GM18498 (cell line): ENCODE measurements at regions not wholly inside any gene's neighbourhood (a gene's known extent, or its start where the extent isn't known, plus 50 kb on each side); places are given as distances from the start of the nearest gene placed in this dataset.

ENCODE experiments used
- ATAC-seq: cut with Tn5 transposase; IDR thresholded peaks from one replicate; pipeline ENCODE4 v1.9.1; 2021; ENCODE audit warnings: mild to moderate bottlenecking, moderate library complexity; ENCODE audit not compliant: unreplicated experiment

DNA sequence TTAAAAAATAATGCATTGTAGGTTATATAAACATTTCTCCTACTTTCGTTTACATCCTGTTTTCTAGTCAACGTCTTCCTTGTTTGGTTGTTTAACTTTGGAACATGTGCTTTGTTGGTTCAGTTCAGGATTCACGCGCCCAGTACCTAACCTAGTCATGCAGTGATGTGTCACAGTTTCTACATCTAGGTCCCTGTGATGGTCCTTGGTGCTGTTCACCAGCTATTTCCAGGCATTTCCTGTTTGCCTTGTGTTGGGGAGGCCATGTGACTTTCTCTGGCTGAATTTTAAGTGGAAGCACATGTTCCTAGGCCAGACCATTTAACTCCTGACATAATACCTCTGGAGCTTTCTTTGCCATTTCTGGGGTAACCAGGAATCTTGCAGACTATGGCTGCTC, 292.3 kb downstream of the SMARCA2 start:
- ATAC-seq: no peak

DNA sequence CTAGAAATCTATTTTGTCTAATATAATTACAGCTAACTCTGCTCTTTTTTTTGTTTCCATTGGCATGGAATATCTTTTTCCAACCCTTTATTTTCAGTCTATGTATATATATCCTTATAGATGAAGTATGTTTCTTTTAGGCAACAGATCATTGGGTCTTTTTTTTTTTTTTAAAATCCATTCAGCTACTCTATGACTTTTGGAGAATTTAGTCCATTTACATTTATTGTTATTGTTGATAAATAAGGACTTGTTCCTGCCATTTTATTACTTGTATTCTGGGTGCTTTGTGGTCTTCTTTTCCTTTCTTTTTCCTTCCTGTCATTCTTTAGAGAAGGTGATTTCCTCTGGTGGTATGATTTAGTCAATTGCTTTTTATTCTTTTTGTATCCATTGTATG, 296.8 kb downstream of the SMARCA2 start:
- no peak for ATAC-seq

DNA sequence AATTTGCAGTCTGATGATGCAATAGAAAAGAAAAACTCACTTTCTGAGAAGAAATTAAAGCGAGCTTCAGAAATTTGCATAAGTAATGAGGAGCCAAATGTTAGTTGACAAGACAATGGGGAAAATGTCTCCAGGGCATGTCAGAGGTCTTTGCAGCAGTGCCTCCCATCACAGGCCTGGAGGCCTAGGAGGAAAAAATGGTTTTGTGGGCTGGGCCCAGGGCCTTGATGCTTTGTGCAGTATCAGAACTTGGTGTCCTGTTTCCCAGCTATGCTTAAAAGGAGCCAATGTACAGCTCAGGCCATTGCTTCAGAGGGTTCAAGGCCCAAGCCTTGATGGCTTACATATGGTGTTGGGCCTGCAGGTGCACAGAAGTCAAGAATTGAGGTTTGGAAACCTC, 298.4 kb downstream of the SMARCA2 start:
- no peak for ATAC-seq

DNA sequence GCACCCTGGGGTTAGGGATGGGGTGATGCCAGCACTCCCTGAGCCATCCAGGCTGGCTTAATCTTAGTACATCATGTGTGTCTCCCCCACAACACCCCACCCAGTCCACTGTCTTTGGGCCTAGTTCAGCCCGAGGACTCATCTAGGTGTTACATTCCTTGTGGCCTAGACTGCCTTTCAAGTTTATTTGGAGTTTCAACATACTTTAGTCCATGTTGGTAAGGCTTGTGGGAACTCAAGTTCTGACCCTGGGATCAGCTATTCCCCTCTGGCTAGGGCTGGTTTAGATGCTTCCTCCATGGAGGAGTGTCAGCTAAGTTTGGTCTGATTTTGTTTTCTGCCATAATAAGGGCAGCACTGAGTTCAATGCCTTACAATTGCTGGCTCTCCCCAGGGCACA, 302.4 kb downstream of the SMARCA2 start:
- ATAC-seq: no peak

DNA sequence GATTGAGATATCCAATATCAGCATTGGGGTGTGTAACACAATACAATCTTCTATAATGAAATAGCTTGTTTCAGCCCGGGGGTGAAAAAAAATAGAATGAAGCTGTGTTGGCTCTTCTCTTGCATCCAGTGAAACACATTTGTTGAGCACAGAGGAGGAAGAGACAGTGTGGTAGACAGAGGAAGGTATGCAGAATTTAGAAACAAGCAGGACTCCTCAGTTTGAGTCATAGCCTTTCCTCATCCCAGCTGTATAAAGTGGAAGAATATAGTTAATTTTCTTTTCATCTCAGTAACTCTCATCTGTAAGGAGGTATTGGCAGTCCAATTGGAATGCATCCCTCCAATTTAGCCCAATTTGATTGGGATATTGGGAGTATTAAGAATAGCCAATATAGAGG, 302.2 kb upstream of the VLDLR start:
- no peak for ATAC-seq

DNA sequence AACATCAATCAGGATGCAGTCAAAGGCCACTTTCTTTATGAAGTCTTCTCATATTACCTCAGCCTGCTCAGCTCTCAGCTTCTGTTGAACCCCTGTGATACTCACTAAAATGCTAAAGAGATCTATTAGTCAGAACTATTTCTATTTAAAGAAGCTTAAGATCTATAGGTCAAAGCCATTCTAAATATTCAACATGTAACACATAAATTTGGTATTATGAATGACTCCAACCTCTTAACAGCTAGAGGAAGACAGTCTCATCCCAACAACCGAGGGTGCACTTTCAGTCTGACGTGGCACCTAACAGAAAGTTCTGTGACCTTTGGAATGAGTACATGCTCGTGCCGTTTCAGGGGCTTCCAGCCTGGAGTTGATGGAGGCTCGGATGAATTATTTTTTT, 301.5 kb upstream of the VLDLR start:
- no peak for ATAC-seq

DNA sequence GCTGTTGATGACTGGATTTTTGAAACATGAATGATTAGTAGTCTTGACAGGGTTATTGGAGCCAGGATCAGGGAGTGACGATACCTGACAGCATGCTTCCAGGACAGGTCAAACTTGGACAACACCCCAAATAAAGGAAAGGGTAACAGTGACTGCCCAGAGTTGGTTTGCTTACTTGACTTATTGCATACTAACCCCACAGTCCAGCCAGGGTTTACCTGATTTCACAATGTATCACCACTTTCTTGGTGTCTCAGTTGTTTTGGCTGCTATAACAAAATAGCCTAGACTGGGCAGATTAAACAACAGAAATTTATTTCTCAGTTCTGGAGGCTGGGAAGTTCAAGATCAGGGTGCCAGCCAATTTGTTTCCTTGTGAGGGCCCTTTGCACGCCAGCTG, 301.0 kb upstream of the VLDLR start:
- no peak for ATAC-seq

DNA sequence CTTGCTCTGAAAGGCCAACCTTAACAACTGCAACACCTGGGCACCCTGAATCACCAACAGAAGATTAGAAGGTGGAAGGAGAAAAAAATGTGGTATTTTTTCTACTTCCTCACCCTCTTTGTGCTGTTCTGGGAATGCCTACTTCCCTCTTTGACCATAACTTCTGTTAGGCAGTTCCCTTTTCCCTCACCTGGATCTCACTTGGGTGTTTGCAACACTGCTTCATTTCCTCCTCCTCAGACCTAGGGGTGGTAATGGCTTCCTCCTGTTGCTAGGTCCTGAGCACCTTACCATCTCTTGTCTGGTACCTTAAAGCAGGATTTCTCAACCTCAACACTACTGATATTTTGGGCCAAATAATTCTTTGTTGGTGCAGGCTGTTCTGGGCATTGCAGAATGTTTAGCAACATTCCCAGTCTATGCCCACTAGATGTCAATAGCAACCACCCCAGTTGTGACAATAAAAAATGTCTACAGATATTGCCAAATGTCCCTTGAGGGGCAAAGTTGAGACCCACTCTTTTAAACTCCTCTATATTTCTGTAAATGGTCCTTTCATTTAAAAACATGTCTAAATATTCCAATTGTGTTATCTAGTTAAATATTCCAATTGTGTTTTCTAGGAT, 300.0 kb upstream of the VLDLR start:
- no peak for ATAC-seq

DNA sequence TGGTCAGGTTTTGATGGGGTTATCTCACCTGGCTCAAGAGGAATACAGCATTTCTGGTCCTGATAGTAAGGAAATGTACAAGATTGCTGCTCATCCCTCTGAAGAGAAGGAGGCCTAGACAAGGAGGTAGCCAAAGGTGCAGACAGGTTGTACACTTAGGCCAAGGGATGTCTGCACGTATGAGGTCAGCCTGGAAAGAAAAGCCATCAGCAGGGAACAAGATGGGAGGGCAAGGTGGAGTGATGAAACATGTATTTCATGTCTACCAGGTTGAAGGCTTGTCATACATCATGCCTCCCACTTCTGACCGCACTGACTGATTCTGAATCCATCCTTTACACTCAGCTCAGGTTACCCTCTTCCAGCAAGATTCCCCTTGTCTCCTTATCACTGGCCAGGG, 296.8 kb upstream of the VLDLR start:
- ATAC-seq: no peak

DNA sequence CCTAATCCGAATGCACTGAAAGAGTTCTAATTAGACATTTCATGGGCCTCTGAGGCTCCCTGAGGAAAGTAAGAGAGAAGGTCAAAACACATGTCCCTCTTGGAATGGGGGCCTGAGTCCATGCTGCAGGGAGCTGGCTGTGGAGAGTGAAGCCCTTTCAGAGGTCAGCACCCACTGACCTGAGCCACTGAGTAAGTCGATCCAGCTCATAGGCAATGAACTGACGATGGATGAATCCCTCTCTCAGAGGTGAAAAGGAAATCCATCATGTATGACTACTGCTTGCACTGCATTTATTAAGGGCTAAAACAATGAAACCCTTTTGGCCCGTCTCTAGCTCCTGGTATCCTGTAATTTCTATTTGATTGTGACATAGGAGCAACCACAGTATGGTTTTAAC, 288.9 kb upstream of the VLDLR start:
- ATAC-seq: no peak

DNA sequence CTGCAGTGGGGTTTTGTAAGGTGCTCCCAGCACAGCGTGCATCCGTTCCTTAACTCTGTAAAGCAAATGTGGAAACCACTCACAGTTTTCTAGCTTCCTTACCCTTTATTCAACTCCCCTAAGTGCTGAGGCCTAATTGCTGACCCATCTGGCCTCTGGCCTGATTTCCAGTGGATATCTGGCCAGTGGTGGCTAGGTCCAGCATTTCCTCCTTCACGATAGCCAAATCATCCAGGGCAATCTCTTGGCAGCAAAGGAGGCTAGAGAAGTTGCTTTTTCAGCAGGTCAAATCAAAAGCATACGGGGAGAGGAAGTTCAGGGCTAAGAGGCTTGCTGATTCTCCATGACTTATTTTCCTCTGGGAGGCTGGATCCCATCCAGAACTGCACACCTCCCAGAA, 286.3 kb upstream of the VLDLR start:
- no peak for ATAC-seq

DNA sequence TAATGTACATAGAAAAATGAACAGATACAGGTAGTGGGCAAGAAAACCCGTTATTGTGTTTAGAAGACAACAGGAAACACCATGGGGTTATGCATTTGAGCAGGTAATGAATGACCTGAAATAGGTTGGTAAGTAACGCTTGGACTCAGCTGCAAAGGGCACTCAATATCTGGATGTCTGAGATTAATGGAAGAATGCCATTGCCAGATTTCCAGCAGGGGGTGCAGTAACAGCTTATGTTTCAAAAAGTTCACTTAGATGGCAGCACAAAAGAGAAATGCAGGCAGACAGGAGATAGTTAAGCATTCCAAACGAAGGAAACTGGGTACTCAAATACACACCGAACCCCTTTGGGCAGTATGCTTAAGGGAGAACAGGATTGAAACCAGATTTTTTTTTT, 285.5 kb upstream of the VLDLR start:
- no peak for ATAC-seq

DNA sequence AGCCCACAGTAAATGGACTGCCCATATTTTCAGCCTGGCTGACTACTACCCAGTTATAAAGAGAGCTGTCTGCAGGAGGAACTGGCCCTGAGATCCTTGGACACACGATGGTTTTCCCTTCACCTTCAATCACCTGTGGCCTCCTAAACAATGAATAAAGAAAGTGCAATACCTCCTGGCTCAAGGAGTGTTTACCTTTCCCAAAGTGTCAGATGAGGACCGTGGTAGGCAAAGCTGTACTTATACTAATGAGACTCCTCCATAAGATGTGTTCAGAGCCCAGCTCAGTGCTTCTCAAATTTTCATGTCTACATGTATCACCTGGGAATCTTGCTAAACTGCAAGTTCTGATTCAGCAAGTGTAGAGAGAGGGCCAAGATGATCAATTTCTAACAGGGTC, 284.5 kb upstream of the VLDLR start:
- ATAC-seq: no peak

DNA sequence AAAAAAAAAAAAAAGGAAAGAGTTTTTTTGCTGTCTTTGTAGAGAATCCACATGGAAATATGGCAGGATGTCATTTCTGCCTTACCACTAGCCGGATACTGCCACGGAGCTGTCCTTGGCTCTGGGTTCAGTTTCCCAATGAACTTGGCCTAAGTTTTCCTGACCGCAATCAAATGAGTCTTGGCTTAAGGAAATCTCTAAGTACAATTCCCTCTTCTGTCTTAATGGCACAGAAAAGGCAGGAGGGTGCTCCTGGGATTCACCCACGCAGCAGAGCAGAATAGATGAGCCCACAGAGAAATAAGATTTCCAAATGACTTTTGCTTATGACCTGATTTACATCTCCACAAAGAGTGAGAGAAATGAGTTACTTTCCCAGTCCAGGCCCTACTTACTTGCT, 284.0 kb upstream of the VLDLR start:
- no peak for ATAC-seq

DNA sequence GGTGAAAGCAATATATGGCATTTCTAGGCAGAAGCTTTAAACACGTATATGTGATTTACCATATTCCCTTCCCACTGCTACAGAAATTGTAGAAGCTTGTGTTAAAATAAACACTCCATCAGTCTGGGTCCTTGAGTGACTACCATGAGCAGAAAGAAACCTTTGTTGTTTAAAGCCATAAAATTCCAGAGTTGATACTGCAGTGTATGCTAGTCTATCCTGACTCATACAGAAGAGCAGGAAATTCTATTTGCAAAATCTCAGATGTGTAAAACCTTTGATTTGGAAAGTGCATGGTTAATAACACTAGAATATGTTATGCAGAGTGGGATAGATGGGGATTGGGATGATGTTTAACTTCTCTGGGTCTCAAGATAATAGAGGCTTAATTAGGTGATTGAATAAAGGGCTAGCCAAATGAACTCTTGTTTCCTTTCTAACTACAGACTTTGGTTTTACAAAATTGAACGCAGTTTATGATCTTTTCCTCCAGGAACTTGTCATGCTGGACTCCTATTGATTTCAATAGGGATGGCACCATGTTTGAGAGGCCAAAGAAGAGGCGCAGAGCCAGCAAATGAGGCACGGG, 282.7 kb upstream of the VLDLR start:
- no peak for ATAC-seq

DNA sequence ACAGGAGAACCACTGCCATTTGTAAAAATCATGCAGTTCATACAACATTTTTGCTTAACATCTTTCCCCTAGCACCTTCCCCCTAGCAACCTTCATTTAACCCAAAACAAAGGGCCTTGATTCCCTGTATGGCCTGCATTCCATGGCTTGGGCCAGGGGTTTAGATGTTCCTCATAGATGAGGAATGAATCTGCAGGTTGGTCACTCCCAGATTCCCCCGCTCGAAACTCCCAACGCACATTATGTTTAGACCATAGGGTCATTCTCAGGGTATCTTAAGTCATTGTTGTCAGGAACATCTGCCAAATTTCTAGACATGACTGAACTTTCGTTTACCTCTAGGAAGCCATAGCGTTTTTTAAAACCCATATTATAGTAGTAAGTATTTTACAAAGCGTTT, 282.2 kb upstream of the VLDLR start:
- no peak for ATAC-seq

DNA sequence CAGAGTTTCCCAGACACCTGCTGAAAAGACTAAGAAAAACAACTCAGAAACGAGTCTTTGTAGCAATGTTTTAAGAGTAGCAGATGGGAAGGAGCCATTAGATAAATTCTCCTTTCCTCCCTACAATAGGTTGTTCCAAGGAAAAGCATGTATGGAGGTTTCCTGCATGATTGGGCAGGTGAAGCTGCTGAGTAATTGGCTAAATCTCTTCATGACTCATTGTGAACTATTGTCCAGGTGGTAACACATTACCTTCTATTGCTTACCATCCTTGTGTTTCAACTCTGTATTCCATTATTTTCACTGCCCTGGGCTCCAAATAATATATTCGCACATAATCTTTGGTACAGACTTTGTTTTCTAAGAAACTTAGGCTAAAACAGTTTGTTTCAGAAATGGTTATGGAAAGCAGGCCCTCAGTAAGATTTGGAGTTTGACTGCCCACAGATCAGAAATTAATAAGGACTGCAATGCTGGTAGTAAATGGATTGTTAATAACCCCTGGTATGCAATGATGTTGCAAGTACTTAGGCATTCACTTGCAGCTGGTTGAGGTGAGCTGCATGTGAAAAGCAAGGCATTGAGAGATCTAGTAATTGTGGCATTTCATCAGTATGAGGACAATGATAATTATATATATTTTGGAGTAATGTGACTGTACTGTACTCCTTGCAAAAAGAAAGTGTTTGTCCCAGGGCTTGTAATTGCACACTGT, 281.4 kb upstream of the VLDLR start:
- ATAC-seq: no peak

DNA sequence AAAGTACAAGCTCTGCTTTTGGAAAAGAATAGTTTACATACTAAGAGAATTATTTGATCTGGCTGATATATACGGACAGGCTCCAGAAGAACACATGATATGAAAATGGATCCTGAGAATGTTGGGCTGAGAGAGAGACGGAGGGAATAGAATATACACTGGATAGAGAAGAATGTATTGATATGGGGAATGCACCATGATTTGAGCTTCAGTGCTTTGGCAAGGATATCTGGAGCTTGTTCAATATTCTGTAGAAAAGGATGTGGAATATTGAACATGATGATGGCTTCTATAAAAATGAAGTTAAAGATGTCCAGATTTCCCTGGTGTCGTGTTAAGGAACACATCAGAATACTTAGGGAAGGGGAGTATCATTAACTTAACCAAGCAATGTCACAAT, 280.5 kb upstream of the VLDLR start:
- no peak for ATAC-seq

DNA sequence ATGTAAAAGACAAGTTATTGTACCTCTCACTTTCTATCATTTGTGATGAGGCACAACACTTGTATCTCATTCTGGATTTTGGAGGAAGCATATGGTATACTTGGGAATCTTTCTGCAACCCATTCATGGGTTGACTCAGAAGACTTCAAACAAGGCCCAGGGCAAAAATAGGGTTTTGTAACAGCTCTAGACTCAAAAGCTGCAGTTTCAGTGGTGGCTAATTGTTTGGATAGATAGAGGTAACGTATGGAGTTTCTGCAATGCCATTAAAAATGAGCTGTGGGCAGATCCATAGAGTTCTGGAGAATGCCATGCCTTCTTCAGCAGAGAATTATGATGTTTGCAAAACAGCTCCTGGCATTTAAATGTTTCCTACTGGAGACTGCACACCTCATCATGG, 279.6 kb upstream of the VLDLR start:
- no peak for ATAC-seq

DNA sequence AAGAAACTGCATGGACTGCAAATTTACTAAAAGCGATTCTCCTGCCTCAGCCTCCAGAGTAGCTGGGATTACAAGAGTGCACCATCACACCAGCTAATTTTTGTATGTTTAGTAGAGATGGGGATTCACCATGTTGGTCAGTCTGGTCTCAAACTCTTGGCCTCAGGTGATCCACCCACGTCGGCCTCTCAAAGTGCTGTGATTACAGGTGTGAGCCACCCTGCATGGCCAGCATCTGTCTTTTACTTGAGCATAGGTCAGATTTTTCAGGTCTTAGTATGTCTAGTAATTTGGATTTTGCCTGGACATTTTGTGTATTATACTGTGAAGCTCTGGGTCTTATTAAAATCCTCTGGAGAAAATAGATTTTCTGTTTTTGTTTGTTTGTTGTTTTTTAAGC, 277.8 kb upstream of the VLDLR start:
- ATAC-seq: no peak

DNA sequence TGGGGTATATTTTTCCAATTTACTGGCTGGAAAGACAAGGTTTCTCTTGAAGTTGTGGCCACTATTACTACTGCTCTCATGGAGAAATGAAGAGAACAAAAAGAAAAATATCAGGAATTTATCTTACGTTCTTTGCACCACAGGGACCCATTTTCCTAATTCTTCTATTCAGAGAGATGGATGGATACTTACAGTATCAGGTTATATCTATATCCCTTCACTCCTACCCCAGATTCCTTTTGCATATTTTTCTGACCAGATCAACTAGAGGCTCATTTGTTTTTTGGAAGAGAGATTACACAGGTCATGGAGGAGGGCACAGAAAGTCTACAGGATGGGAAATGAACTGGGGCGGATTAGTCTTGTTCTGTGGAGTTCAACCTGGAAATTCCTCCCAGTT, 277.2 kb upstream of the VLDLR start:
- no peak for ATAC-seq

DNA sequence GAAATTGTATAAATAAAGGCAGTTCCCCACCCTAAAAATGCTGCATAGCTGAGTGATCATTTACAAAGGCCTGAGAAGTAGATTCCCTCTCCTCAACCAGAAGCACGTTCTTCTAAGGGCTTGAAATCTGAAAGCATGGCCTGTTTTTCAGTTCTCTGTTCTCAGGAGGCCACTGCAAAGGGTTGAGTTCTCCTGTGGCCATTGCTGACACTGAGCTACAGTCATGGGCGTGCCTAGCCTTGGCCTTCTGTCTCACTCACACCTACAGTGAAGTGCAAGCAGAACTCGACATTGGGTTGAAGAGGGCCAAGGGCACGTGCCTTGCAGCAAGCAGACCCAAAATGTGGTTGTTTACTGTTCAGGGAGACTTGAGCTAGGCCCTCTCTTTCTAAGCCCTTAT, 276.6 kb upstream of the VLDLR start:
- ATAC-seq: peak; percentile 51
